Endodermal cell (in vitro differentiated cells): ENCODE measurements at regions not wholly inside any gene's neighbourhood (a gene's known extent, or its start where the extent isn't known, plus 50 kb on each side); places are given as distances from the start of the nearest gene placed in this dataset.

Experiments
- DNase-seq: peaks from one replicate; pipeline ENCODE4 v3.0.0-alpha.2; 2017
- H3K27ac ChIP-seq: 2 replicates; pipeline ENCODE4 v1.5.1; 2013; ENCODE audit warnings: mild to moderate bottlenecking, low read depth, low read length, moderate library complexity
- H3K27me3 ChIP-seq: 2 replicates; pipeline ENCODE4 v1.6.1; 2013; ENCODE audit warnings: mild to moderate bottlenecking, low read length, moderate library complexity; ENCODE audit not compliant: insufficient read depth, control insufficient read depth, poor library complexity, severe bottlenecking
- H3K36me3 ChIP-seq: 2 replicates; pipeline ENCODE4 v1.7.0; 2013; ENCODE audit warnings: mild to moderate bottlenecking, low read length, moderate library complexity; ENCODE audit not compliant: control insufficient read depth, insufficient read depth
- H3K4me1 ChIP-seq: one replicate; pipeline ENCODE4 v1.7.0; 2013; ENCODE audit warnings: low read length; ENCODE audit not compliant: control insufficient read depth, insufficient read depth
- H3K4me3 ChIP-seq: 2 replicates; pipeline ENCODE4 v1.5.1; 2013; ENCODE audit warnings: mild to moderate bottlenecking, low read length, moderate library complexity
- H3K9ac ChIP-seq: 2 replicates; pipeline ENCODE4 v1.6.1; 2013; ENCODE audit warnings: mild to moderate bottlenecking, low read length, moderate library complexity; ENCODE audit not compliant: poor library complexity, severe bottlenecking; ENCODE audit errors: extremely low read depth
- H3K9me3 ChIP-seq: 2 replicates; pipeline ENCODE4 v1.6.1; 2013; ENCODE audit warnings: mild to moderate bottlenecking, low read length, moderate library complexity; ENCODE audit not compliant: control insufficient read depth
- H3K27ac Mint-ChIP-seq: 2 replicates; pipeline ENCODE4 v1.8.0; 2020; ENCODE audit warnings: mixed read lengths
- H3K27me3 Mint-ChIP-seq: 2 replicates; pipeline ENCODE4 v1.8.0; 2021; ENCODE audit warnings: mild to moderate bottlenecking, mixed read lengths; ENCODE audit not compliant: insufficient read depth
- H3K36me3 Mint-ChIP-seq: 2 replicates; pipeline ENCODE4 v1.8.0; 2020; ENCODE audit warnings: low read depth, mixed read lengths
- H3K4me1 Mint-ChIP-seq: 2 replicates; pipeline ENCODE4 v1.8.0; 2020; ENCODE audit warnings: mixed read lengths
- H3K4me3 Mint-ChIP-seq: 2 replicates; pipeline ENCODE4 v1.8.0; 2020; ENCODE audit warnings: mild to moderate bottlenecking, moderate library complexity, mixed read lengths
- H3K9me3 Mint-ChIP-seq: 2 replicates; pipeline ENCODE4 v1.8.0; 2020; ENCODE audit warnings: mild to moderate bottlenecking, mixed read lengths
- CTCF ChIP-seq: fragments of 200-600 bp; sonication (generic); conservative IDR thresholded peaks from 2 replicates; pipeline ENCODE4 v1.5.0; 2021; ENCODE audit warnings: antibody characterized with exemption, mild to moderate bottlenecking
- WGBS, 2 experiments: methylation state at CpG; one replicate each; pipeline versions ENCODE4 v1.1.5 to v1.1.7; 2013; ENCODE audit warnings: missing lambda C conversion rate in 2 of 2, mixed read lengths in 1 of 2; ENCODE audit not compliant: insufficient coverage in 1 of 2, insufficient read length in 1 of 2; 5-methylcytosine and 5-hydroxymethylcytosine counted together

- no peak overlapping the region for H3K4me3 ChIP-seq
- H3K9me3 Mint-ChIP-seq = no peaks in the 10 kb centered on the region
- DNase-seq = no peak
- TF ChIP-seq CTCF = no peak
- H3K9me3 ChIP-seq = no peaks in the 10 kb centered on the region
- H3K4me1 ChIP-seq = no peaks in the 10 kb centered on the region
- 91 to 97% methylated on average over 3 of the region's 3 CpGs for WGBS, 2 experiments
- H3K27ac Mint-ChIP-seq = no peak overlapping the region
- no peaks in the 10 kb centered on the region for H3K36me3 ChIP-seq
- H3K27me3 ChIP-seq = peaks cover 43% of the 10 kb centered on the region
- H3K27ac ChIP-seq = no peak overlapping the region
- H3K36me3 Mint-ChIP-seq = no peaks in the 10 kb centered on the region
- no peak overlapping the region for H3K9ac ChIP-seq
- peaks cover 31% of the 10 kb centered on the region for H3K27me3 Mint-ChIP-seq
- H3K4me1 Mint-ChIP-seq = peaks cover 13% of the 10 kb centered on the region
- H3K4me3 Mint-ChIP-seq = no peak overlapping the region
Observed at GRCh38 chr3:102887431-102887830, 452.6 kb downstream of the ZPLD1 start.

- no peak for DNase-seq
- no peaks in the 10 kb centered on the region for H3K9me3 ChIP-seq
- no peaks in the 10 kb centered on the region for H3K4me1 ChIP-seq
- Mint-ChIP-seq H3K27me3 (peaks cover 89% of the 10 kb centered on the region), H3K4me3 (no peak overlapping the region), H3K4me1 (peaks cover 7% of the 10 kb centered on the region), H3K27ac (no peak overlapping the region), H3K36me3 (no peaks in the 10 kb centered on the region), H3K9me3 (no peaks in the 10 kb centered on the region)
- no peaks in the 10 kb centered on the region for H3K36me3 ChIP-seq
- no peak for TF ChIP-seq CTCF
- 95 to 100% methylated on average over 1 of the region's 1 CpG for WGBS, 2 experiments
- no peak overlapping the region for H3K9ac ChIP-seq
- no peak overlapping the region for H3K27ac ChIP-seq
- peaks cover 98% of the 10 kb centered on the region for H3K27me3 ChIP-seq
- H3K4me3 ChIP-seq = no peak overlapping the region
Observed at GRCh38 chr3:102896851-102897621, 462.2 kb downstream of the ZPLD1 start.

GRCh38 chr3:102904629-102905028 is 469.8 kb downstream of the ZPLD1 start:
- Histone ChIP-seq H3K27ac (no peak overlapping the region), H3K36me3 (no peaks in the 10 kb centered on the region), H3K9ac (no peak overlapping the region), H3K9me3 (no peaks in the 10 kb centered on the region), H3K4me1 (no peaks in the 10 kb centered on the region), H3K4me3 (no peak overlapping the region), H3K27me3 (peaks cover 46% of the 10 kb centered on the region)
- Mint-ChIP-seq H3K36me3 (no peaks in the 10 kb centered on the region), H3K27me3 (peaks cover 32% of the 10 kb centered on the region), H3K4me3 (no peak overlapping the region), H3K27ac (no peak overlapping the region), H3K9me3 (no peaks in the 10 kb centered on the region), H3K4me1 (peaks cover 10% of the 10 kb centered on the region)
- 88 to 90% methylated on average over 7 to 10 of the region's 11 CpGs for WGBS, 2 experiments
- DNase-seq = no peak
- TF ChIP-seq CTCF = no peak
